ENCODE measurements at regions not wholly inside any gene's neighbourhood (a gene's known extent, or its start where the extent isn't known, plus 50 kb on each side); places are given as distances from the start of the nearest gene placed in this dataset.

GRCh38 chr10:78729366-78729765, 339.4 kb upstream of the ZMIZ1 start:
- no peak for TF ChIP-seq MAX (IDR thresholded peaks at IDR 0.05)
- TF ChIP-seq YY1 (IDR thresholded peaks at IDR 0.05; ENCODE audit: extremely low read depth, insufficient replicate concordance, low read depth, low read length) = no peak
- TF ChIP-seq SP1 (IDR thresholded peaks at IDR 0.05; ENCODE audit: low read depth) = no peak
- TF ChIP-seq FOSL1 (IDR thresholded peaks at IDR 0.05; ENCODE audit: low read depth) = no peak
- no peak for TF ChIP-seq EGR1 (IDR thresholded peaks at IDR 0.05; ENCODE audit: low read depth)
- TF ChIP-seq EZH2 (IDR thresholded peaks at IDR 0.05) = no peak
- TF ChIP-seq RAD21 (IDR thresholded peaks at IDR 0.05; ENCODE audit: low read depth) = no peak
- TF ChIP-seq CTCF (IDR thresholded peaks at IDR 0.05 in 2 of 3, conservative IDR thresholded peaks at IDR 0.05 in 1 of 3; ENCODE audit: borderline replicate concordance in 1 of 3, insufficient read depth in 1 of 3, low read depth in 2 of 3, low read length in 2 of 3) = no peak
- no peak for TF ChIP-seq ZNF274 (IDR thresholded peaks at IDR 0.05; ENCODE audit: low read depth, low read length)
- TF ChIP-seq CEBPB (IDR thresholded peaks at IDR 0.05; ENCODE audit: low read depth) = no peak
- TF ChIP-seq ATF3 (IDR thresholded peaks at IDR 0.05) = no peak
- no peak for TF ChIP-seq TCF7L2 (IDR thresholded peaks at IDR 0.05; ENCODE audit: borderline replicate concordance, extremely low read depth, insufficient read depth, insufficient read length)
- TF ChIP-seq ZFX (IDR thresholded peaks at IDR 0.05) = no peak
- intact Hi-C loops (cut with micrococcal nuclease) = no loop called here
- no TSS peak for BruUV-seq (replicated peaks)

More at GRCh38 chr10:78729366-78729765, 339.4 kb upstream of the ZMIZ1 start:
- ChIA-PET POLR2A (no interaction called here), CTCF (no interaction called here), RAD21 (ENCODE audit: low non-redundant PET in 1 of 2, low total read pairs in 2 of 2, uncharacterized antibody in 2 of 2, unreplicated experiment in 2 of 2) (no interaction called here)
- Histone ChIP-seq H2AFZ (ENCODE audit: low read depth, low read length, poor library complexity, severe bottlenecking) (no peak overlapping the region), H3K79me2 (ENCODE audit: insufficient read depth, low read length) (no peaks in the 10 kb centered on the region), H3K27me3 (ENCODE audit: insufficient read depth, low read length) (peaks cover 72% of the 10 kb centered on the region), H3K4me2 (ENCODE audit: low read length) (no peak overlapping the region), H4K20me1 (ENCODE audit: insufficient read depth) (no peaks in the 10 kb centered on the region), H3K9ac (ENCODE audit: low read length) (no peak overlapping the region), H3K4me1 (ENCODE audit: control insufficient read depth in 1 of 2, insufficient read depth in 2 of 2, low read length in 2 of 2) (no peaks in the 10 kb centered on the region), H3K36me3 (ENCODE audit: control insufficient read depth in 1 of 2, insufficient read depth in 2 of 2, low read length in 2 of 2) (no peaks in the 10 kb centered on the region), H3K9me2 (ENCODE audit: insufficient read depth) (no peaks in the 10 kb centered on the region), H3K27ac (ENCODE audit: low read depth, low read length) (no peak overlapping the region), H3K4me3 (replicated peaks in 1 of 2; ENCODE audit: low read depth in 1 of 2, low read length in 2 of 2) (no peak overlapping the region), H3K9me3 (ENCODE audit: control insufficient read depth in 1 of 2, insufficient read depth in 1 of 2, low read depth in 1 of 2, low read length in 2 of 2) (no peaks in the 10 kb centered on the region)
- DNase-seq (ENCODE audit: low read depth, low spot score) = no peak
- no peak for ATAC-seq

Data from HCT116 (cell line).